Kidney glomerular epithelial cell (primary cell): ENCODE measurements at regions not wholly inside any gene's neighbourhood (a gene's known extent, or its start where the extent isn't known, plus 50 kb on each side); places are given as distances from the start of the nearest gene placed in this dataset.
"Not testable (repeated sequence)": the region's sequence is repeated elsewhere in the genome, so short reads cannot be mapped to it uniquely, and the experiment has no call there.

Source experiments
- DNase-seq: peaks from one replicate; lab custom pipeline; 2025; lab: John Stamatoyannopoulos, UW

DNA sequence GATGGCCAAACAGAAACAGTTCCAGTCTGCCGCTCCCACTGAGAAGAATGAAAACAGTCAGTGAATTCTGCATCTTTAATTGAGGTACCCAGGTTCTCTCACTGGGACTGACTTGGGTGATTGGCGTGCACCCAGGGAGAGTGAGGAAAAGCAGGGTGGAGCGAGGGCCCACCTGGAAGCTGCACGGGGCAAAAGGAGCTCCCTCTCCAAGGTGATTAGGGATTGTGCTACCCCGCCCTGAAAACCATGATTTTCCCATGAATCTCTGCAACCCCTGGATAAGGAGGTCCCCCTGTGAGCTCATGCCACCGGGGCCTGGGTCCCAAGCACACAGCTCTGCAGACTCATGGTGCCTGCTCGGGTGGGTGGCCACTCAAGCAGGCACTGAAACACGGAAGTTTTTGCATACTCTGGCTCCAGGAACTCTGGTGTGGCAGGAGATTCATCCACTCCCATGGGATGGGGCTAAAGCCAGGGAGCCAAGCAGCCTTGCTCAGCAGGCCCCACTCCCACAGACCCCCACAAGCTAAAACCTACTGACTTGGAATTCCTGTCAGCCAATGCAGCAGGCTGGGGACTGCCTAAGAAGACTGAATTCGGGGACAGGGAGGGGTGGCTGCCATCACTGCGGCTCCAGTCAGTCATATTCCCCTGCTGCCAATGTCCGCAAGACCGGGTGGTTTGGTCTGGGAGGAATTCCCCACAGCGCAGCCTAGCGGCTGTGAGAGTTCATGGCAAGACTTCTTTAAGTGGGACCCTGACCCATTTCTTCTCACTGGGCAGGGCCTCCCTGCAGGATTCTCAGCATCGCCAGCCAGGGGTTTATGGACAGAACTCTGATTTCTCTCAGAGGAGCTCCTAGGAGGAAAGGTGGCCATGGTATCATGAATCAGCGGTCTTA is 652.2 kb upstream of the RGMB start:
- no peak for DNase-seq

DNA sequence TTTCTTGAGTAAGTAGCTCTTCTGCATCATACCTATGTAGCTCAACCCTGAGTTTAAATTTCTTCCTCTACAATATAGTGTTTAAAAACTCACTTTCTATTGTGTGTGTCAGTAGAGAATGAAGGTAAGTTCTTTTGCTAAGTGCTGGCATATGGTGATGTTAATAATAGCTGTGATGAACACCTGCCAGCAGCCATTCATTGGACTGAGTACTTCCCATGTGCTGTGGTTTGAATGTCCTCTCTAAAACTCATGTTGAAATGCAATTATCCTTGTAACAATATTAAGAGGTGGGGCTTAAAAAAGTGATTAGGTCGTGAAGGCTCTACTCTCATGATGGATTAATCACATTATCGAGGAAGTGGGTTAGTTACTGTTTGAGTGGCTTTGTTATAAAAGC is 645.2 kb upstream of the RGMB start:
- no peak for DNase-seq

DNA sequence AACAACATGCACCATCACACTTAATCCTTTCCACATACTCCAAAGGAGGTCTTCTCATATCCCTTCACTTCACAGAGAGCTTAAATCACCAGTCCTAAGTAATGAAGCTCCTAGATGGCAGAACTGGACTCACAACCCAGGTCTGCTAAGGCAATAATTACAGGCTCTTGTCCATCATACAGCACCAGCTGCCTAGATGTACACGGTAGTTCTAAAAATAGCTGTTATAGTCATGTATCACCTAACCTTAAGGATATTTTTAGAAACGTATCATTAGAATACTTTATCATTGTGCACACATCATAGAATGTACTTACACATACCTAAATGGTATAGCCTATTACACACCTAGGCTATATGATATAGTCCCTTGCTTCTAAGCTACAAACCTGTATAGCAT is 644.6 kb upstream of the RGMB start:
- no peak for DNase-seq

DNA sequence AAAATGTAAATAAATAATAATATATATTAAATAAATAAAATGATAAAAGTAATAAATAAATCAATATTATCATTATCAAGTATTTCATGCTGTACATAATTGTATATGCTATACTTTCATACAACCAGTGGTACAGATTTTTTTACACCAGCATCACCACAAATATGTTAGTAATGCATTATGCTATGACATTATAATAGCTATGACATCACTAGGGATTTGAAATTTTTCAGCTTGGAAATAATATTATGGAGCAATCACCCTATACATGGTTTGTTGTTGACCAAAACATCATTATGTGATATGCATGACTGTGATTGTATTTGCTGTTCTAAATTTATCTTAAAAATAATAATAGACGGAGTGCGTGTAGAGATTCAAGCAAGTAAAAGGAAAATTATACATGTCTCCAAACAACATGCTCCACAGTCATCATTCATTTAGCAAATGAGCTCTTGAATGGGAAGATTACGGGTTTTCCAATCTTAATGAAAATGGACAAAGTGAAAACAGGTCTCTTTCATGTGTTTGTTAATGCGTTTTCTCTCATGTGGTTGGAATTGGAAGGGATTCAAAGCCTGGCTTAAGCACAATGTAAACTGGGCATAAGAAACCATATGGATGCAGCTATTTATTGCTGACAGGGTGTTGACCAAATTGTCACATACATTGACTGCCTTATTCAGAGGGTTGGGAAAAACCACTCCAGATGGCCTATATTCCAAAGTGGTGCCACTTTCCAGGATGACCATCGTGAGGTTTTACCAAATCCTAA is 643.0 kb upstream of the RGMB start:
- DNase-seq, result no peak

DNA sequence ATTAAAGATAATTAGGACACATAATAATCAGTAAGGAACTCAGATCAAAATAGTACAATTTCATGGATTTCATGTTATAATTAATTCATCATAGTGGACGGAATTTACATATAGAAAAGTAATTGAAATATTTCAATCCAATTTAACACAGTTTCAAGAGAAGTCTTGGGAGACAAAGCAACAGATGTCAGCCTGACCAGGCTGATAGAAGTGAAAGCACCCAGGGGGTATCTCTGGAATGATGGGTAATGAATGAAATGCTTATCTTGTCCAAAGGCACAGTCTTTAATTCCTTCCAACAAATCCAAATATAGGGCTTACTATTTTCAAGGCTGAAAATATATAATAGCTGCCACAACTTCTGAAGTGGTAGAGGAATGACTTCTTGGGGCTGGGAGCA is 629.3 kb upstream of the RGMB start:
- DNase-seq, result no peak

DNA sequence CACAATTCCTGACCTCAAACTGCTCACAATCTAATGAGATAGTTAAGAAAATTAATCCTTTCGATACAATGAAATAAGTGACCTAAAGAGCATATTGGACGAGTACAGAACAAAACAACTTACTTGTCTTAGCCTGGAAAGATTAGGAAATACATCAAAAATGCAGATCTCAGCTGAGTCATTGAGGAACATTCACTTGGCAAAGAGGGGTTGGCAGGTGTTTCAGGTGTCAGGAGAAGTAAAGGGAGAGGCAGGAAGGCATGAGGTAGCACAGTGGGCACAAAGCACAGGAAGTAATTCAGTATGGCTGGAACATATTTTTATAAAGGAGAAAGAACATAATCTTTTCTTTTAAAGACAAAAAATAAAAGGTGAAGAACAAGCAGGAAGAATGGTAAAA is 628.8 kb upstream of the RGMB start:
- DNase-seq, result no peak

DNA sequence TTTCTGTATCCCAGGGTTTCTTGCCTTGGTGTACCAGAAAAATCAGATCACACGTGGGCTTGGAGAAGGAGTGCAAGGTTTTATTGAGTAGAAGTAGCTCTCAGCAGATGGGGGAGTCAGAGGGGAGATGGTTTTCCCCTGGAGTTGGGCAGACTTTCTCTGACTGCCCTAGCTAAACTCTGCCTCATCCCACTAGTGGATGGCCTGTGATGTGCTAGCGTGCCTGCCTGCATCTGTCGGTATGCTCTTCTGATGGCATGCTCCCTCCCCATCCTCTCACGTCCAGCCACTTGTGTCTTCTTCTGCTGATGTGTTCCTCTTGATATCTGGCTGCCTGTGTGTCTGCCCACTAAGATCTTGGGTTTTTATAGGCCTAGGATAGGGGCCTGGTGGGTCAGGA is 616.1 kb upstream of the RGMB start:
- DNase-seq, result no peak

DNA sequence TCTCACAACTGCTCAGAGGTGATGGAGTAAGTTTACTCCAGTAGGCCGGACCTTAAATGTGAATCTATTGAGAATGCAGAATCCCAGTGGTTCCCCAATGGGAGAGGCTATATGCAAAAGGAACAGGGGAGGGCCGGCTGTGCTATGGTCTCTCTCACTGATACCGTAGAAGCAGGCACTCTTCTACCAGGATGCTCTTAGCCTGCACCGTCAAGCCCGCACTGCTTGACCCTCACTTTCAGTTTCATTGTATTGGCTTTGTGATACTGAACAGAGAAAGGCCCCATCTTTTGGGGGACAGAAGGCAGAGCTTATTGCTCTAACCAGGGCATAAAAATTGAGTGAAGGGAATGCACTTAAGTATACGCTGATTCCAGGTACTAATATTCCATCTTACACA is 615.0 kb upstream of the RGMB start:
- DNase-seq, result no peak

DNA sequence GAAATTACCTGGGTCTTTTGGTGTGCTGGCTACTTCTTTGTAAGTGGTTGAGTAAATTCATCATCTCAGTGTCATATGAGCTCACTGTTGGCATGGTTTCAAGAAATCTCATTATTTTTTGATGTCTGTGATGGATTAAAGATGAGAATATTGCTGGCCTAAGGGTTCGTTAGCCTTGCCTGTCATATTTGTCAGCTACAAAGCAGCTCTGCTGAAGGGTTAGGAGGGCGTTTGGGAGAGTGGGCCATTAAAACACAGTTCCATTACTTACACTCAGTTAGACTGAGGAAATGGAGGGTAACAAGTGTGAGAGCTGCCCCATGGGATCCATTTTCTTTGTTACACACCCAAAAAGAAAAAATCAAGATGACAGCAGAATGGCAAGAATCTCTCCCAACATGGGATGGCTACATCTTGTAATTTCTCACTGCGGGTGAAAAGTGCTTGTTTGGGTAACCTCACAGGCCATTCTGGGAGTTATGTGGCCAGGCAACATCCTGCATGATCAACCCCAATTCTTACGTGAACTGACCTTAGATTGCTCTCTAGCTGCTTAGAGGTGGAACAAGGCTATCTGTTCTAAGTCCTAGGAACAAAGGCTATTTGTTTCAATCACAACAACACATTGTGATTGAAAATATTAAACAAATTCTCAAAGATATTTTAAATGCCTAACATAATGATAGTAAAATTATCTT is 609.5 kb upstream of the RGMB start:
- DNase-seq, result no peak

DNA sequence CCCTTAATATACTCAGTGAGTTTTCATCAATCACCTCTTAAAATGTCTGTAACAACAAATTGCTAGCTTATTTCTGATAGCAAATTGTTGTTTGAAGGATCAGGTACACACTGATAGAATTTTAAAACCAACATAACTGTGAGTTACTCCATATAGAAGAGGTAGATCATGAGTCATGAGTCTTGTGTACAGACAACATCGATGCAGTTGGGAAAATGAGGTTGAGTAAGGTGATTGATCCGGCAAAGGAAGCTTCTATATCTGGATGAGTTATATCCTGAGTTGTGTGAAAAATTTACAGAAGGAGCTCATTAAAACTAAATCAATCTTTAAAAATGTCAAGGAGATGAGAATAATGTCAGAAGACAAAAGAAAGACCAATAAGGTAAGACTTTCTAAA is 604.6 kb upstream of the RGMB start:
- no peak for DNase-seq

DNA sequence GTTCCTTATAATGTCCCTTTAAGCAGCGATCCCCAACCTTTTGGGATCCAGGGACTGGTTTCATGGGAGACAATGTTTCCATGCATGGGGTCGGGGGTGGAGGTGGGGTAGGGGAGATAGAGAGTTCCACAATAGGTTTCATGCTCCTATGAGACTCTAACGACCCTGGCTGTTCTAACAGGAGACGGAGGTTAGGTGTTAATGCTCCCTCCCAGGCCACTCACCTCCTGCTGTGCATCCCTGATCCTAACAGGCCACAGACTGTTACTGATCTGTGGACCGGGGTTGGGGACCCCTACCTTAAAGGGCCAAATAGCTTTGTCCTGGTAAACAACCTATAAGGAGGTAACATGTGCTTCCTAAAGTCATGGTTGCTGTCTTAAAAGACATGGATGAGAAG is 602.5 kb upstream of the RGMB start:
- DNase-seq, result no peak

DNA sequence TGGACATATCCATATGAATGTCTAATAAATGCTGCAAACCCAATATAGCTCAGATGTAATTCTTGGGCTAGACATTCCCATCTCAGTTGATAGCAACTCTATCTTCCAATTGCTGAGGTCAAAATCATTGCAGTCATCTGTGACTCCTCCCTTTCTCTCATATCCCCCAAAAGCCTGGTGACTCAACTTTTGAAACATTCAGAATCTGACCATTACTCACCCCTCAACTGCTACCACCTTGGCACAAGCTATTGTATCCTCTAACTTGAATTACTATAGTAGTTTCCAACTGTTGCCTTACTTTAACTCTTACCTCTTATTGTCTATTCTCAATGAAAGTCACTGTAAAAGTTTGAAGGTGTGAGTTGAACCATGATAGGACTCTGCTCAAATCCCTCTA is 600.1 kb upstream of the RGMB start:
- no peak for DNase-seq

DNA sequence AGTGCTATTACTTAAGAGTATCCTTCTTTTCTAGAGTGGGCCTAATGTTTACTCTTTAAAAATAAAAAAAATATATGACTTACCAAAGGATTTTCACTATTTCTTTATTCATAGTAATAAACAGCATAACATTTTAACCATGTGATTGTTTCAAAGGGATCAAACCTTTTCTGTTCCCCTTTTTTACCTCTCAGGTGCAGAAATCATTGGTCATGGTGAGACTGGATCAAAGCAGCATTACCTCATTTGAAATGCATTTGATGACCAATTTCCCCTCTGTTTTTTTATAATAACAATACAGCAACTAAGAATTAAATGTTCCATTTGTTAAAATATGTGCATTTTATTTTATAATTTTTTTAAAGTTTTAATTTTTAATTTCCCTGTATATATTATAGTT is 598.0 kb upstream of the RGMB start:
- DNase-seq, result no peak

DNA sequence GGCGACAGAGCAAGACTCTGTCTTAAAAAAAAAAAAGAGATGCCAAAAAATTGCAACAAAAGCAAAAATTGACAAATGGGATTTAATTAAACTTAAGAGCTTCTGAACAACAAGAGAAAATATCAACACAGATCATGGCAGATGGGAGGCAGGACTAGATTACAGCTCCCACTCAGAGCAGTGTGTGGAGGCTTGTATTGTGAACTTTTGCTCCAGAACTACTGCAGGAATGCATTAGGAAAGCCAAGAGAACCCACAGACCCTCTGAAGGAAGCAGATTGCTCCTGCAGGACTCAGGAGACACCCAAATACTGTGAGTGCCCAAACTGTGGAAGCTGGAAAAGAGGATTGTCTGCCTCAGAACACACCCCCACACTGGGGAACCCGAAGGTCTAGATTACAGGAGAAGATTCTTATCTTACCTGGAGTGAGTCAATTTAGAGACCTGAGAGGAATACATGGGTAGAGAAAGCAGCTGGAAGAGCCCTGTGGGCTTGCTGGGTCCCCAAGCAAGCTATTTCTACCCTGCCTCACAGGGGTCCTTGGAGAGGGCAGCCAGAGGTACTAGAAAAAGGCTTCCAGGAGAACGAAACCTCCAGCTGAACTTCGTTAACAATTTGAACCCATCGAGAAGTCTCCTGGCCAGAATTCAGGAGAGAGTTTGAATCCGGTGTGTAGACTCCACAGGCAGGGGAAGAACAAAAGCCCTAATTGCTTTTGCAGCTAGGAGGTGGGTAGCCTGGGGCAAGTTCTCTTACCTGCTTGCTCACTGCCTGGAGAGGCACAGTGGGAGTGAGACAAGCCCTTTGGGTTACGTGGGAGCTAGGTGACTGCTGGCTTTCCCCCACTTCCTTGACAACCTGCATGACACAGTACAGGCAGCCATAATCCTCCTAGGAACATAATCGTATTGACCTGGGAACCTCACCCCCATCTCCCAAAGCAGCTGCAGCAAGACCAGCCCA is 593.4 kb upstream of the RGMB start:
- no peak for DNase-seq

DNA sequence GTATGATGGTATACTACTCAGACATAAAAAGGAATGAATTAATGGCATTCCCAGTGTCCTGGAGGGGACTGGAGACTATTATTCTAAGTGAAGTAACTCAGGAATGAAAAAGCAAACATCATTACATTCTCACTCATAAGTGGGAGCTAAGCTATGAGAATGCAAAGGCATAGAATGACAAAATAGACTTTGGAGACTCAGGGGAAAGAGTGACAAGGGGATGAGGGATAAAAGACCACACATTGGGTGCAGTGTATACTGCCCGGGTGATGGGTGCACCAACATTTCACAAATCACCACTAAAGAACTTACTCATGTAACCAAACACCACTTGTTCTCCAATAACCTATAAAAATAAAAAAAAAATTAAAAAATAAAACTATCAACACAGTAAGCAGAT is 587.3 kb upstream of the RGMB start:
- DNase-seq, result no peak

DNA sequence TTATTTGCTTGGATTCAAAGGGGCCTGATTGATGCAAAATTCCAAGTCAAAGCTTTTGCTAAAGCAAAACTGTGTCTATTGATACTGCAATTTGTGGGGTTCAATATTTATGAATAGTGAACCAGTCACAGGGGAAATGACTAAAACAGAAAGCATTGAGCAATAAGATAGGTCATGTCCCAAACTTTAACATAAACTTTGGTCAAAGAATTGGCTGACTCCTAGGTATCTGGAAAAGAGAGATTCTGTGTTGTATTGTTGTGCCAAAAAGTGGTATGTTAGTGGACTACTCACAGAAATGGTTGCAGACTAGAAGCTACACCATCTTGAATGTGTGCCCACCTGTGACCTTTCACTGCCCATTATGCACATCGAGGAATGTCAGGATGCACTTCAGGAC is 585.5 kb upstream of the RGMB start:
- no peak for DNase-seq

DNA sequence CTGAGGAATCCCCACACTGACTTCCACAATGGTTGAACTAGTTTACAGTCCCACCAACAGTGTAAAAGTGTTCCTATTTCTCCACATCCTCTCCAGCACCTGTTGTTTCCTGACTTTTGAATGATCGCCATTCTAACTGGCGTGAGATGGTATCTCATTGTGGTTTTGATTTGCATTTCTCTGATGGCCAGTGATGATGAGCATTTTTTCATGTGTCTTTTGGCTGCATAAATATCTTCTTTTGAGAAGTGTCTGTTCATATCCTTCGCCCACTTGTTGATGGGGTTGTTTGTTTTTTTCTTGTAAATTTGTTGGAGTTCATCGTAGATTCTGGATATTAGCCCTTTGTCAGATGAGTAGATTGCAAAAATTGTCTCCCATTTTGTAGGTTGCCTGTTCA is 583.1 kb upstream of the RGMB start:
- DNase-seq, result not testable (repeated sequence)

DNA sequence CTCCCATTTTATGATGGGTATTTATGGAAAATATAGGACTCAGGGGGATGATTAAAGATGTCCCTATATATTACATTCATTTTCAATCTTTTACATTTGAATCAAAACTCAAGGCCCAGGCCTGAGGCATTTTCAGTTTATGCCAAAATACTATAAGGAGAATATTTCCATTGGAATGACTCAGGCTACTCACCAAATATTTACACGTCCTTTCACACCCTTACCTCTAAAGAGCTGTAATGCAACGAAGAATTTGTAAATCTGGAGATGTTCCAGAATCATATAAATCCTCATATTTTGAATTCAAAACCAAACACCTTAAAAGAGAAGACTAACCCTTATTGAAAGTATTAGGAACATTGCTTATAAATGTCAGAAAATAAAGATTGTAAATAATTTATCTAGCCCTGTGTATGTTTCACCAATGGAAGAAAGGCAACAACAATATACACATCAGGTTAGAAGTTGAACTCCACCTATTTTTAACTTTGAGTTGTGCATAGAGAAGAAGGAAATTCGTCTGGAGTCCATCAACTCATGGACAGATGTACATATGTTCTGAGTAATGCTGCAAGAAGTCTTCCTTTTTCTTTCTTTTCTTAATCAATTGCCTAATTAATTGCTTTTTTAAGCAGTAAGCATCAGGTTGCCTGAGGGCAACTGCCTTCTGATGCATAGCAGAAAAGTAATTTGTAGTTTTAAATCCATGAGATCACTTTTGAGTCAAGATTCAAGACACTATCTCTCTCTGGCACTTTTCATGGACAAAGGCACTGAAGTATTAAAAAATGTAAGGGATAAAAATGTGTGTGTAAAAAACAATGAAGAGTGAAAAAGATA is 579.3 kb upstream of the RGMB start:
- DNase-seq, result no peak

DNA sequence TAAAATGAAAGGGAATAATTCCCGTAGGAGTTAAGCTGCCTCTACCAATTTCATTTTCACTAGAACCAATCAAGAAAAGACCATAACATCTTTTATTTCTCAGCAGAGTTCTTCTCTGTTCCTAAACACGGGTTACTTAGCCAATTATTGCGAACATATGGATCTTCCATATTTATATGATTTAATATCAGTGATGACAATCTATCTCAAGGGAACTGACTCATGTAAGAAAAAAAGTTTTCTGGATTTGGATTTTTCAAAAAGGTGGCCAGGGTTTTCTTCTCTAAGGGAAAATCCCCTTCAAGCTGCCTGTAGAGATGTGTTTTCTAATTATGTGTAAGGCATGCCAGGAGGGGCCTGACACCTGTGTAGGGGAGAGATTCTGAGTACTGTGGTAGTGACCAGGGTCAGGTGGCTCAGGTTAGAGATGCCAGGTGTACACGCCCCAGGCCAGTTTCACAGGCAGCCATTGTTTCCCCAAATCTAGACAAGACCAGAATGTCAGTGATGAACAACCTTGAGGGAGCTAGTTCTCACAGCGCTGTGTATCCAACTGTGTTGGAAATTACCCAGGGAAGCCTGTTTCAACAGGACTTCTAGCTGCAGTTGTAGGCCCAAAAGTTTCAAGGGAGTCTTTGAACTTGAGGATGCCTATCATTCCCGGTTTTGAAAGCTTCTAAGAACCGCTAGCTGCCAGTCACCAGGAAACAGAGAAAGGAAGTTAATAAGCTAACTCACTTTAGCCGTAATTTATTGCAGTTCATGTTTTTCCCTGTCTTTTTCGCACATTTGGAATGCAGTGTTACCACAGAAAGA is 572.5 kb upstream of the RGMB start:
- DNase-seq, result peak; percentile 54

DNA sequence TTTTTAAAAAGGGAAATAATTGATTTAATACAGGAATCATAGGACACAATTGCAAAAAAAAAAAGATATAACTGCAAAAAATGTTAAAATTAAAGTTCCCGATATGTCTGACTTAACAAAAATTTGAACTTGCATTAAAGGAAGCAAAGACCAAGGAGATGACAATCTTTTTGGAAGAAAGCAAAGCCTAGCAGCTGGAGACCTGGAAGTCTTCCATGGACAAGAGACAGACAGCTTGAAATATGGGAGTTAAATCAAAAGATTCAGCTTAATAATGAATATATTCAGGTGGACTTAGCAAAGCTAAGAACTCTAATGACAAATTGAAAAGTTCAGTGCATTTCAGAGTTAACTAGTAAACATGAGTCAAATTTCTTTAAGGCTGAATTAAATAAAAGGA is 568.7 kb upstream of the RGMB start:
- DNase-seq, result no peak
